Sigmoid colon (tissue), 4 donors: ENCODE measurements at regions not wholly inside any gene's neighbourhood (a gene's known extent, or its start where the extent isn't known, plus 50 kb on each side); places are given as distances from the start of the nearest gene placed in this dataset.

Experiments used
- CTCF ChIP-seq, 4 experiments: fragments of 450-650 bp in 3 of 4; fragments of 200-600 bp in 1 of 4; IDR thresholded peaks; one replicate each; pipeline ENCODE4 v1.5.1; 2016 to 2019; ENCODE audit warnings: antibody characterized with exemption in 4 of 4, mild to moderate bottlenecking in 3 of 4, moderate library complexity in 2 of 4
- EP300 ChIP-seq, 4 donors: sonication (generic); formaldehyde crosslinking; IDR thresholded peaks; one replicate each; pipeline ENCODE4 v1.6.1; 2017; ENCODE audit warnings: antibody characterized with exemption in 4 of 4
- POLR2A ChIP-seq, 2 donors: fragments of 450-650 bp; IDR thresholded peaks; one replicate each; pipeline ENCODE4 v1.6.1; 2016; ENCODE audit warnings: antibody characterized with exemption in 2 of 2, mild to moderate bottlenecking in 2 of 2, moderate library complexity in 2 of 2

- TF ChIP-seq EP300 (IDR thresholded peaks at IDR 0.05) = no peak
- TF ChIP-seq POLR2A (IDR thresholded peaks at IDR 0.05) = no peak
- TF ChIP-seq CTCF (IDR thresholded peaks at IDR 0.05) = no peak
Observed at GRCh38 chr3:25120665-25121064, 307.4 kb upstream of the RARB start.
